WTC11 (cell line): ENCODE measurements at regions not wholly inside any gene's neighbourhood (a gene's known extent, or its start where the extent isn't known, plus 50 kb on each side); places are given as distances from the start of the nearest gene placed in this dataset.

Experiments
- ATAC-seq: fragments of 200-7000 bp; cut with Tn5 transposase; 2 replicates; pipeline ENCODE4 v1.10.0; 2021; ENCODE audit warnings: mild to moderate bottlenecking, moderate library complexity
- CTCF ChIA-PET: fragments of 300-600 bp; sonication (Branson Sonifier 250); formaldehyde crosslinking; loops from one replicate; lab custom pipeline; 2021; ENCODE audit warnings: antibody characterized with exemption; lab: Charles Lee
- POLR2A ChIA-PET: fragments of 350-600 bp; sonication (Branson Sonifier 250); formaldehyde crosslinking; loops from one replicate; lab custom pipeline; 2021; ENCODE audit warnings: antibody characterized with exemption; lab: Charles Lee
- DNase-seq: peaks from one replicate; pipeline ENCODE4 v3.0.0; 2021; ENCODE audit warnings: low spot score
- H3K27ac Mint-ChIP-seq: 2 replicates; pipeline ENCODE4 v1.8.0; 2021; ENCODE audit warnings: mixed read lengths
- H3K27me3 Mint-ChIP-seq: 2 replicates; pipeline ENCODE4 v1.8.0; 2021; ENCODE audit warnings: low read depth, mild to moderate bottlenecking, moderate library complexity, mixed read lengths
- H3K36me3 Mint-ChIP-seq: 2 replicates; pipeline ENCODE4 v1.8.0; 2021; ENCODE audit warnings: mixed read lengths
- H3K4me1 Mint-ChIP-seq: 2 replicates; pipeline ENCODE4 v1.8.0; 2022; ENCODE audit warnings: mixed read lengths
- H3K4me3 Mint-ChIP-seq: 2 replicates; pipeline ENCODE4 v1.8.0; 2021; ENCODE audit warnings: mild to moderate bottlenecking, moderate library complexity, mixed read lengths
- H3K9me3 Mint-ChIP-seq: 2 replicates; pipeline ENCODE4 v1.8.0; 2021; ENCODE audit warnings: mixed read lengths
- ATF6 ChIP-seq: sonication (generic); formaldehyde crosslinking; IDR thresholded peaks from 2 replicates; pipeline ENCODE4 v1.8.1; 2023; ENCODE audit warnings: mild to moderate bottlenecking, missing genetic modification reagents
- CBFB ChIP-seq: sonication (generic); formaldehyde crosslinking; IDR thresholded peaks from 2 replicates; pipeline ENCODE4 v1.8.1; 2022; ENCODE audit warnings: mild to moderate bottlenecking, low read depth, missing genetic modification reagents
- CREM ChIP-seq: sonication (generic); formaldehyde crosslinking; IDR thresholded peaks from 2 replicates; pipeline ENCODE4 v1.8.1; 2022; ENCODE audit warnings: mild to moderate bottlenecking, missing genetic modification reagents, moderate library complexity
- CTCF ChIP-seq: fragments of 200-600 bp; IDR thresholded peaks from 2 replicates; pipeline ENCODE4 v1.8.0; 2022; ENCODE audit warnings: antibody characterized with exemption
- E2F1 ChIP-seq: sonication (generic); formaldehyde crosslinking; IDR thresholded peaks from 2 replicates; pipeline ENCODE4 v1.8.0; 2022; ENCODE audit warnings: mild to moderate bottlenecking, missing genetic modification reagents
- EMX1 ChIP-seq: fragments of 250-450 bp; sonication (Bioruptor Pico); IDR thresholded peaks from 2 replicates; pipeline ENCODE4 v1.8.0; 2021; ENCODE audit warnings: mild to moderate bottlenecking
- ETV6 ChIP-seq: sonication (generic); formaldehyde crosslinking; IDR thresholded peaks from 2 replicates; pipeline ENCODE4 v1.8.1; 2022; ENCODE audit warnings: mild to moderate bottlenecking, missing genetic modification reagents
- FOXJ3 ChIP-seq: sonication (generic); formaldehyde crosslinking; IDR thresholded peaks from 2 replicates; pipeline ENCODE4 v1.9.0; 2021; ENCODE audit warnings: missing genetic modification reagents, mild to moderate bottlenecking, borderline replicate concordance
- FOXK1 ChIP-seq: sonication (generic); formaldehyde crosslinking; IDR thresholded peaks from 2 replicates; pipeline ENCODE4 v1.8.0; 2022; ENCODE audit warnings: mild to moderate bottlenecking, moderate library complexity, missing genetic modification reagents
- FOXP4 ChIP-seq: sonication (generic); formaldehyde crosslinking; IDR thresholded peaks from 2 replicates; pipeline ENCODE4 v1.8.0; 2022; ENCODE audit warnings: mild to moderate bottlenecking, missing genetic modification reagents
- GABPB1 ChIP-seq: sonication (generic); formaldehyde crosslinking; IDR thresholded peaks from 2 replicates; pipeline ENCODE4 v1.8.1; 2023; ENCODE audit warnings: mild to moderate bottlenecking, missing genetic modification reagents
- GRHL2 ChIP-seq: fragments of 250-450 bp; sonication (Bioruptor Pico); IDR thresholded peaks from 2 replicates; pipeline ENCODE4 v1.8.0; 2022; ENCODE audit warnings: mild to moderate bottlenecking, moderate library complexity; ENCODE audit not compliant: insufficient replicate concordance, severe bottlenecking
- IRF1 ChIP-seq: sonication (generic); formaldehyde crosslinking; IDR thresholded peaks from 2 replicates; pipeline ENCODE4 v1.8.0; 2023; ENCODE audit warnings: missing genetic modification reagents
- MLX ChIP-seq: sonication (generic); formaldehyde crosslinking; IDR thresholded peaks from 2 replicates; pipeline ENCODE4 v1.8.1; 2023; ENCODE audit warnings: mild to moderate bottlenecking, missing genetic modification reagents, moderate library complexity
- MYBL2 ChIP-seq: sonication (generic); formaldehyde crosslinking; IDR thresholded peaks from 2 replicates; pipeline ENCODE4 v1.8.1; 2023; ENCODE audit warnings: mild to moderate bottlenecking, moderate library complexity, missing genetic modification reagents
- NFE2L1 ChIP-seq: sonication (generic); formaldehyde crosslinking; IDR thresholded peaks from 2 replicates; pipeline ENCODE4 v1.8.1; 2023; ENCODE audit warnings: missing genetic modification reagents
- TEAD1 ChIP-seq: sonication (generic); formaldehyde crosslinking; IDR thresholded peaks from 2 replicates; pipeline ENCODE4 v1.8.0; 2022; ENCODE audit warnings: mild to moderate bottlenecking, missing genetic modification reagents
- TEAD4 ChIP-seq: sonication (generic); formaldehyde crosslinking; IDR thresholded peaks from 2 replicates; pipeline ENCODE4 v1.8.0; 2022; ENCODE audit warnings: mild to moderate bottlenecking, missing genetic modification reagents
- USF2 ChIP-seq: sonication (generic); formaldehyde crosslinking; IDR thresholded peaks from 2 replicates; pipeline ENCODE4 v1.8.1; 2023; ENCODE audit warnings: mild to moderate bottlenecking, missing genetic modification reagents, moderate library complexity
- ZBTB43 ChIP-seq: sonication (generic); formaldehyde crosslinking; IDR thresholded peaks from 2 replicates; pipeline ENCODE4 v1.8.1; 2023; ENCODE audit warnings: mild to moderate bottlenecking, missing genetic modification reagents
- ZMAT4 ChIP-seq: fragments of 250-450 bp; sonication (Bioruptor Pico); IDR thresholded peaks from 2 replicates; pipeline ENCODE4 v1.9.0; 2021; ENCODE audit warnings: mild to moderate bottlenecking
- ZNF263 ChIP-seq: sonication (generic); formaldehyde crosslinking; IDR thresholded peaks from 2 replicates; pipeline ENCODE4 v1.8.1; 2022; ENCODE audit warnings: low read depth, mild to moderate bottlenecking, moderate library complexity, missing genetic modification reagents
- ZNF317 ChIP-seq: sonication (generic); formaldehyde crosslinking; IDR thresholded peaks from 2 replicates; pipeline ENCODE4 v1.8.1; 2023; ENCODE audit warnings: low read depth, mild to moderate bottlenecking, moderate library complexity, missing genetic modification reagents, borderline replicate concordance

- H3K4me3 Mint-ChIP-seq = peak overlapping the region; percentile 8; the same call in 1 of the 2 replicates
- no peak for DNase-seq
- peaks cover 33% of the 10 kb centered on the region for H3K36me3 Mint-ChIP-seq
- ATAC-seq = peak; percentile 93
- peaks cover 32% of the 10 kb centered on the region for H3K9me3 Mint-ChIP-seq
- H3K27me3 Mint-ChIP-seq = peaks cover 17% of the 10 kb centered on the region
- no peak for TF ChIP-seq CREM (CRISPR knock-in tag)
- 0 out of 2 replicates have a peak, but pooled peaks have one; percentile 23 for TF ChIP-seq ETV6
- no peak for TF ChIP-seq FOXK1 (CRISPR knock-in tag)
- no peak for TF ChIP-seq CTCF
- TF ChIP-seq ZMAT4 (CRISPR knock-in tag) = peak; percentile 69; the same call in 1 of the 2 replicates
- TF ChIP-seq E2F1 (CRISPR knock-in tag) = no peak
- TF ChIP-seq TEAD4 (CRISPR knock-in tag) = peak; percentile 13; the same call in 1 of the 2 replicates
- peak overlapping the region; percentile 78 for H3K27ac Mint-ChIP-seq
- POLR2A ChIA-PET = no interaction called here
- CTCF ChIA-PET = no interaction called here
- H3K4me1 Mint-ChIP-seq = peaks cover 57% of the 10 kb centered on the region
Observed at GRCh38 chr21:20789729-20790500, 208.3 kb upstream of the NCAM2 start.

GRCh38 chr21:20800106-20800505 is 198.1 kb upstream of the NCAM2 start:
- ChIA-PET CTCF (no interaction called here), POLR2A (no interaction called here)
- H3K27ac Mint-ChIP-seq = no peak overlapping the region
- H3K27me3 Mint-ChIP-seq = 0 out of 2 replicates have a peak, but pooled peaks cover 3% of the 10 kb centered on the region
- no peak for DNase-seq
- peaks cover 5% of the 10 kb centered on the region for H3K4me1 Mint-ChIP-seq
- H3K36me3 Mint-ChIP-seq = no peaks in the 10 kb centered on the region
- ATAC-seq = no peak
- no peak overlapping the region for H3K4me3 Mint-ChIP-seq
- peaks cover 11% of the 10 kb centered on the region for H3K9me3 Mint-ChIP-seq
- no peak for TF ChIP-seq TEAD1 (CRISPR knock-in tag)
- TF ChIP-seq CBFB (CRISPR knock-in tag) = no peak
- TF ChIP-seq EMX1 = no peak
- TF ChIP-seq ZMAT4 (CRISPR knock-in tag) = no peak
- no peak for TF ChIP-seq FOXJ3 (CRISPR knock-in tag)
- no peak for TF ChIP-seq ZBTB43 (CRISPR knock-in tag)
- TF ChIP-seq USF2 = no peak
- no peak for TF ChIP-seq ZNF317 (CRISPR knock-in tag)
- TF ChIP-seq MYBL2 = no peak
- no peak for TF ChIP-seq GABPB1 (CRISPR knock-in tag)
- no peak for TF ChIP-seq ATF6 (CRISPR knock-in tag)
- TF ChIP-seq IRF1 (CRISPR knock-in tag) = no peak
- no peak for TF ChIP-seq NFE2L1 (CRISPR knock-in tag)
- no peak for TF ChIP-seq ZNF263 (CRISPR knock-in tag)
- no peak for TF ChIP-seq GRHL2 (CRISPR knock-in tag)
- no peak for TF ChIP-seq FOXP4 (CRISPR knock-in tag)
- TF ChIP-seq MLX = no peak
